Activated naive CD4-positive, alpha-beta T cell treated with anti-CD3 and anti-CD28 coated beads for 36 hours (primary cell): ENCODE measurements at regions not wholly inside any gene's neighbourhood (a gene's known extent, or its start where the extent isn't known, plus 50 kb on each side); places are given as distances from the start of the nearest gene placed in this dataset.

Experiments used
- CTCF ChIA-PET: fragments of 350-600 bp; sonication (Branson Sonifier 250); formaldehyde crosslinking; loops from one replicate; lab custom pipeline; 2021; ENCODE audit warnings: antibody characterized with exemption; lab: Charles Lee
- DNase-seq: peaks from one replicate; pipeline ENCODE4 v3.0.0-alpha.2; 2020
- H3K27ac Mint-ChIP-seq: one replicate; pipeline ENCODE4 v1.8.0; 2021; ENCODE audit warnings: mild to moderate bottlenecking, mixed read lengths
- H3K27me3 Mint-ChIP-seq: one replicate; pipeline ENCODE4 v1.8.0; 2021; ENCODE audit warnings: low read depth, mixed read lengths
- H3K36me3 Mint-ChIP-seq: one replicate; pipeline ENCODE4 v1.8.0; 2021; ENCODE audit warnings: low read depth, mixed read lengths
- H3K4me1 Mint-ChIP-seq: one replicate; pipeline ENCODE4 v1.8.0; 2021; ENCODE audit warnings: low read depth, mixed read lengths
- H3K4me3 Mint-ChIP-seq: one replicate; pipeline ENCODE4 v1.8.0; 2021; ENCODE audit warnings: mild to moderate bottlenecking, moderate library complexity, mixed read lengths
- H3K9me3 Mint-ChIP-seq: one replicate; pipeline ENCODE4 v1.8.0; 2021; ENCODE audit warnings: mixed read lengths
- intact Hi-C: fragments of 100-400 bp; cut with micrococcal nuclease; formaldehyde crosslinking; loops from one replicate; pipeline ENCODE4 v1.15.1; 2023

GRCh38 chr3:103308921-103309320 lies 874.1 kb downstream of the ZPLD1 start:
- no peaks in the 10 kb centered on the region for H3K36me3 Mint-ChIP-seq

GRCh38 chr3:103319912-103320311 lies 885.1 kb downstream of the ZPLD1 start:
- no peaks in the 10 kb centered on the region for H3K27me3 Mint-ChIP-seq
- no peak overlapping the region for H3K4me3 Mint-ChIP-seq
- no peaks in the 10 kb centered on the region for H3K4me1 Mint-ChIP-seq
- CTCF ChIA-PET: no interaction called here
- no peaks in the 10 kb centered on the region for H3K36me3 Mint-ChIP-seq
- H3K27ac Mint-ChIP-seq: no peak overlapping the region
- intact Hi-C loops: no loop called here
- peaks cover 3% of the 10 kb centered on the region for H3K9me3 Mint-ChIP-seq
- DNase-seq: no peak

More at GRCh38 chr3:103308921-103309320, 874.1 kb downstream of the ZPLD1 start:
- H3K27ac Mint-ChIP-seq: no peak overlapping the region
- CTCF ChIA-PET: no interaction called here
- no peak overlapping the region for H3K4me3 Mint-ChIP-seq
- H3K27me3 Mint-ChIP-seq: no peaks in the 10 kb centered on the region
- intact Hi-C loops: no loop called here
- no peak for DNase-seq
- no peaks in the 10 kb centered on the region for H3K9me3 Mint-ChIP-seq
- H3K4me1 Mint-ChIP-seq: no peaks in the 10 kb centered on the region

- H3K27ac Mint-ChIP-seq: no peak overlapping the region
- H3K4me3 Mint-ChIP-seq: no peak overlapping the region
Measured at GRCh38 chr3:103337179-103337845, 902.5 kb downstream of the ZPLD1 start.

GRCh38 chr3:103341078-103341606 lies 906.3 kb downstream of the ZPLD1 start:
- no peaks in the 10 kb centered on the region for H3K27me3 Mint-ChIP-seq
- CTCF ChIA-PET: no interaction called here
- H3K36me3 Mint-ChIP-seq: no peaks in the 10 kb centered on the region
- H3K4me3 Mint-ChIP-seq: no peak overlapping the region
- no peaks in the 10 kb centered on the region for H3K9me3 Mint-ChIP-seq
- H3K4me1 Mint-ChIP-seq: no peaks in the 10 kb centered on the region
- no peak overlapping the region for H3K27ac Mint-ChIP-seq
- intact Hi-C loops: no loop called here
- no peak for DNase-seq

More at GRCh38 chr3:103337179-103337845, 902.5 kb downstream of the ZPLD1 start:
- Mint-ChIP-seq H3K36me3 (no peaks in the 10 kb centered on the region), H3K4me1 (no peaks in the 10 kb centered on the region), H3K9me3 (peaks cover 2% of the 10 kb centered on the region), H3K27me3 (no peaks in the 10 kb centered on the region)
- CTCF ChIA-PET: no interaction called here
- DNase-seq: no peak
- intact Hi-C loops: no loop called here

GRCh38 chr3:103342205-103342731 lies 907.5 kb downstream of the ZPLD1 start:
- Mint-ChIP-seq H3K36me3 (no peaks in the 10 kb centered on the region), H3K4me1 (no peaks in the 10 kb centered on the region), H3K4me3 (no peak overlapping the region), H3K27me3 (no peaks in the 10 kb centered on the region), H3K9me3 (no peaks in the 10 kb centered on the region), H3K27ac (no peak overlapping the region)
- CTCF ChIA-PET: no interaction called here
- intact Hi-C loops: no loop called here
- no peak for DNase-seq

GRCh38 chr3:103349760-103350159 lies 914.9 kb downstream of the ZPLD1 start:
- H3K4me3 Mint-ChIP-seq: no peak overlapping the region
- no peaks in the 10 kb centered on the region for H3K9me3 Mint-ChIP-seq
- no peaks in the 10 kb centered on the region for H3K36me3 Mint-ChIP-seq
- H3K27me3 Mint-ChIP-seq: no peaks in the 10 kb centered on the region
- no peak overlapping the region for H3K27ac Mint-ChIP-seq
- CTCF ChIA-PET: no interaction called here
- DNase-seq: no peak
- no peaks in the 10 kb centered on the region for H3K4me1 Mint-ChIP-seq
- intact Hi-C loops: no loop called here

GRCh38 chr3:103365467-103365866 lies 930.7 kb downstream of the ZPLD1 start:
- Mint-ChIP-seq H3K27ac (no peak overlapping the region), H3K4me1 (no peaks in the 10 kb centered on the region), H3K27me3 (no peaks in the 10 kb centered on the region), H3K4me3 (no peak overlapping the region), H3K36me3 (no peaks in the 10 kb centered on the region), H3K9me3 (peaks cover 4% of the 10 kb centered on the region)
- no peak for DNase-seq
- CTCF ChIA-PET: no interaction called here
- intact Hi-C loops: no loop called here

GRCh38 chr3:103367481-103367880 lies 932.7 kb downstream of the ZPLD1 start:
- Mint-ChIP-seq H3K4me3 (no peak overlapping the region), H3K36me3 (no peaks in the 10 kb centered on the region), H3K27ac (no peak overlapping the region), H3K4me1 (no peaks in the 10 kb centered on the region), H3K9me3 (peaks cover 4% of the 10 kb centered on the region), H3K27me3 (no peaks in the 10 kb centered on the region)
- CTCF ChIA-PET: no interaction called here
- intact Hi-C loops: no loop called here
- DNase-seq: no peak

- H3K9me3 Mint-ChIP-seq: peaks cover 4% of the 10 kb centered on the region
Measured at GRCh38 chr3:103371411-103371810, 936.6 kb downstream of the ZPLD1 start.

GRCh38 chr3:103372031-103372430 lies 937.2 kb downstream of the ZPLD1 start:
- intact Hi-C loops: no loop called here
- H3K27ac Mint-ChIP-seq: no peak overlapping the region
- CTCF ChIA-PET: no interaction called here
- H3K9me3 Mint-ChIP-seq: peaks cover 4% of the 10 kb centered on the region
- DNase-seq: no peak
- H3K27me3 Mint-ChIP-seq: no peaks in the 10 kb centered on the region
- H3K4me3 Mint-ChIP-seq: no peak overlapping the region
- H3K4me1 Mint-ChIP-seq: no peaks in the 10 kb centered on the region
- H3K36me3 Mint-ChIP-seq: no peaks in the 10 kb centered on the region

More at GRCh38 chr3:103371411-103371810, 936.6 kb downstream of the ZPLD1 start:
- no peaks in the 10 kb centered on the region for H3K27me3 Mint-ChIP-seq
- DNase-seq: no peak
- CTCF ChIA-PET: no interaction called here
- no peak overlapping the region for H3K27ac Mint-ChIP-seq
- intact Hi-C loops: no loop called here
- no peaks in the 10 kb centered on the region for H3K36me3 Mint-ChIP-seq
- H3K4me1 Mint-ChIP-seq: no peaks in the 10 kb centered on the region
- H3K4me3 Mint-ChIP-seq: no peak overlapping the region

- DNase-seq: no peak
- intact Hi-C loops: no loop called here
- Mint-ChIP-seq H3K36me3 (no peaks in the 10 kb centered on the region), H3K9me3 (no peaks in the 10 kb centered on the region), H3K27me3 (no peaks in the 10 kb centered on the region), H3K27ac (no peak overlapping the region), H3K4me3 (no peak overlapping the region), H3K4me1 (no peaks in the 10 kb centered on the region)
- CTCF ChIA-PET: no interaction called here
Measured at GRCh38 chr3:103380391-103380790, 945.6 kb downstream of the ZPLD1 start.

GRCh38 chr3:103381296-103382079 lies 946.7 kb downstream of the ZPLD1 start:
- intact Hi-C loops: no loop called here
- Mint-ChIP-seq H3K27ac (no peak overlapping the region), H3K9me3 (no peaks in the 10 kb centered on the region), H3K4me1 (no peaks in the 10 kb centered on the region), H3K27me3 (no peaks in the 10 kb centered on the region), H3K36me3 (no peaks in the 10 kb centered on the region), H3K4me3 (no peak overlapping the region)
- no peak for DNase-seq
- CTCF ChIA-PET: no interaction called here
